BE2C (cell line): ENCODE measurements at regions not wholly inside any gene's neighbourhood (a gene's known extent, or its start where the extent isn't known, plus 50 kb on each side); places are given as distances from the start of the nearest gene placed in this dataset.
"Not testable (repeated sequence)": the region's sequence is repeated elsewhere in the genome, so short reads cannot be mapped to it uniquely, and the experiment has no call there.

ENCODE experiments used
- DNase-seq: peaks from one replicate; pipeline ENCODE4 v3.0.0-alpha.2; 2020
- H3K27me3 ChIP-seq: fragments of 250-450 bp; sonication (Bioruptor Pico); 2 replicates; pipeline ENCODE4 v1.5.1; 2020; ENCODE audit warnings: mild to moderate bottlenecking
- H3K36me3 ChIP-seq: fragments of 250-450 bp; sonication (Bioruptor Pico); 2 replicates; pipeline ENCODE4 v1.5.1; 2020; ENCODE audit warnings: mild to moderate bottlenecking
- H3K4me1 ChIP-seq: fragments of 250-450 bp; sonication (Bioruptor Pico); 2 replicates; pipeline ENCODE4 v1.5.1; 2020
- H3K4me3 ChIP-seq: 2 replicates; pipeline ENCODE4 v1.5.1; 2011; ENCODE audit warnings: low read depth, low read length
- H3K9me3 ChIP-seq: fragments of 250-450 bp; sonication (Bioruptor Pico); 2 replicates; pipeline ENCODE4 v1.5.1; 2020
- TF ChIP-seq, protein P1 (sequence below): IDR thresholded peaks from 2 replicates; pipeline ENCODE4 v1.5.1; 2012; ENCODE audit warnings: mild to moderate bottlenecking, low read depth, low read length

DNA sequence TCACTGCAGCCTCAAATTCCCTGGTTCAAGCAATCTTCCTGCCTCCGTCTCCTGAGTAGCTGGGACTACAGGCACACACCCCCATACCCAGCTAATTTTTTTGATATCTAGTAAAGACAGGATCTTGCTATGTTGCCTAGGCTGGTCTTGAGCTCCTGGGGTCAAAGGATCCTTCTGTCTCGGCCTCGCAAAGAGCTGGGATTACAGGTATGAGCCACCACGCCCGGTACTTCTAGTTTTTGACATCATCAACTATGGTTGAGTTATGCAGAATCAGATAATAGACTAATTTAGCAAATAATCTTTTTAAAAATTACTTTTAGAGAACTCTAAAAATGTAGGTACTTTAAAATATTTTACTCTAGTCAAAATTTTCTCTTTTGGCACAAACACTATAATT is 166.2 kb downstream of the SOX4 start:
- H3K27me3 ChIP-seq: no peaks in the 10 kb centered on the region
- no peak overlapping the region for H3K4me3 ChIP-seq
- no peaks in the 10 kb centered on the region for H3K36me3 ChIP-seq
- TF ChIP-seq, protein P1, sequence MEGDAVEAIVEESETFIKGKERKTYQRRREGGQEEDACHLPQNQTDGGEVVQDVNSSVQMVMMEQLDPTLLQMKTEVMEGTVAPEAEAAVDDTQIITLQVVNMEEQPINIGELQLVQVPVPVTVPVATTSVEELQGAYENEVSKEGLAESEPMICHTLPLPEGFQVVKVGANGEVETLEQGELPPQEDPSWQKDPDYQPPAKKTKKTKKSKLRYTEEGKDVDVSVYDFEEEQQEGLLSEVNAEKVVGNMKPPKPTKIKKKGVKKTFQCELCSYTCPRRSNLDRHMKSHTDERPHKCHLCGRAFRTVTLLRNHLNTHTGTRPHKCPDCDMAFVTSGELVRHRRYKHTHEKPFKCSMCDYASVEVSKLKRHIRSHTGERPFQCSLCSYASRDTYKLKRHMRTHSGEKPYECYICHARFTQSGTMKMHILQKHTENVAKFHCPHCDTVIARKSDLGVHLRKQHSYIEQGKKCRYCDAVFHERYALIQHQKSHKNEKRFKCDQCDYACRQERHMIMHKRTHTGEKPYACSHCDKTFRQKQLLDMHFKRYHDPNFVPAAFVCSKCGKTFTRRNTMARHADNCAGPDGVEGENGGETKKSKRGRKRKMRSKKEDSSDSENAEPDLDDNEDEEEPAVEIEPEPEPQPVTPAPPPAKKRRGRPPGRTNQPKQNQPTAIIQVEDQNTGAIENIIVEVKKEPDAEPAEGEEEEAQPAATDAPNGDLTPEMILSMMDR: no peak
- DNase-seq: no peak
- H3K9me3 ChIP-seq: no peaks in the 10 kb centered on the region
- no peaks in the 10 kb centered on the region for H3K4me1 ChIP-seq

DNA sequence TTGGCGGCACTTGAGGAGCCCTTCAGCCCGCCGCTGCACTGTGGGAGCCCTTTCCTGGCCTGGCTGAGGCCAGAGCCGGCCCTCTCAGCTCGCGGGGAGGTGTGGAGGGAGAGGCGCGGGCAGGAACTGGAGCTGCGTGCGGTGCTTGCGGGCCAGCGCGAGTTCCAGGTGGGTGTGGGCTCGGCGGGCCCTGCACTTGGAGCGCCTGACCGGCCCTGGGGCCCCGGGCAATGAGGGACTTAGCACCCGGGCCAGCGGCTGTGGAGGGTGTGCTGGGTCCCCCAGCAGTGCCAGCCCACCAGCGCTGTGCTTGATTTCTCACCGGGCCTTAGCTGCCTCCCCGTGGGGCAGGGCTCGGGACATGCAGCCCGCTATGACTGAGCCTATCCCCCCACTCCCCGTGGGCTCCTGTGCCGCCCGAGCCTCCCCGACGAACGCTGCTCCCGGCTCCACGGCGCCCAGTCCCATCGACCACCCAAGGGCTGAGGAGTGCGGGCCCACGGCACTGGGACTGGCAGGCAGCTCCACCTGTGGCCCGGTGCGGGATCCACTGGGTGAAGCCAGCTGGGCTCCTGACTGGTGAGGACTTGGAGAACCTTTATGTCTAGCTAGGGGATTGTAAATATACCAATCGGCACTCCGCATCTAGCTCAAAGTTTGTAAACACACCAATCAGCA is 167.6 kb downstream of the SOX4 start:
- not testable (repeated sequence) for DNase-seq, H3K9me3 ChIP-seq, H3K36me3 ChIP-seq

DNA sequence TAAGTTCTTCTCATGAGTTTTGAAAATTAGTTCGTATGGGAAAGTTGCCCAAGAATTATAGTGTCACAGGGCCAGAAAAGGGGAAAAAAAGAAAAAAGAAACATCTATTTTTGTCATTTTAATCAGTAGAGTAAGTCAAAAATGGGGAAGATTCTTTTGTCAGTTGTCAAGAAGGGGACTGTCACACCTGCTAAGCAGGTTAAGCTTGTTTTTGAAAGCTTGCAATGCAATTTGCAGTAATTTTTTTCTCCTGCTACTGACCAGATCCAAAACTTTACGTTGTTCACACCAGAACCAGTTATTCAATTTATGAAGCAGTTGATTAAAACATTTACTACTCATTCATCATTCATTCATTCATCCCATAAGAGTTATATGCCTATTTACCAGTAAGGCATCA is 171.4 kb downstream of the SOX4 start:
- Histone ChIP-seq H3K4me1 (no peaks in the 10 kb centered on the region), H3K4me3 (no peak overlapping the region), H3K36me3 (no peaks in the 10 kb centered on the region), H3K9me3 (no peaks in the 10 kb centered on the region), H3K27me3 (no peaks in the 10 kb centered on the region)
- no peak for DNase-seq
- TF ChIP-seq, protein P1: no peak

More for the DNA sequence above, 167.6 kb downstream of the SOX4 start:
- H3K27me3 ChIP-seq, H3K4me3 ChIP-seq, H3K4me1 ChIP-seq: not testable (repeated sequence)

DNA sequence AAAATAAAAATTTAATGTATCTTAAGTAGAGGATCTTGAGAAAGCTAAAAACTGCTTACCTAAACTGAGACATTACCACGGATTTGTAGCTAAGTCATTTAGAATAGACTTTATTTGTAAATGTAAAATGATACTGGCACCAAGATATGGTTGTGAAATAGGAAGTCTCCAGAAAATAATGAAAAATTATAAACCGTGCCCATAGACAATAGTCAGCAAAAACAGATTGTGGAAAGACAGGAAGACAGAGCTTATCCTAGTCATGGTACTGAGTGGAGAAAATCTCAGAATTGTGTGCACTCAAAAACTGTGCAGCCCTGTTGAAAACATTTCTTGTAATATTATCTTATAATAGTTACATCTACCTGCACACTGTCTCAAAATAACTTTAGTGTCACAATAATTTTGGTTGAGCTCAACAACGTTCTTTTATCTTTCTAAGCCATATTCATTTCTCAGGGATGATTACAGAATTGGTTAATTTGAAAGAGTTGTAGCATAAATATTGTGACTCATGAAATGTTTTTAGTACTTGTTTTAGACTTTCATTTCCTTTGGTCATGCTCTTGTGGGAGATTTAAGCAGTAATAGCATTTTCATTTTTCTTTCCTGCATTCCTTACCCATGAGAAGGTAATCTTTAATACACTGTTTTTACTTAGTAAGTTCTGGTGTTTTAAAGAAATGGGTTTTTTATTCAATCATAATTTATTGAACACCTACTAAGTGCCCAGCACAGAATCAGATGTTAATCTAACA is 174.5 kb downstream of the SOX4 start:
- no peaks in the 10 kb centered on the region for H3K4me1 ChIP-seq
- no peak overlapping the region for H3K4me3 ChIP-seq

DNA sequence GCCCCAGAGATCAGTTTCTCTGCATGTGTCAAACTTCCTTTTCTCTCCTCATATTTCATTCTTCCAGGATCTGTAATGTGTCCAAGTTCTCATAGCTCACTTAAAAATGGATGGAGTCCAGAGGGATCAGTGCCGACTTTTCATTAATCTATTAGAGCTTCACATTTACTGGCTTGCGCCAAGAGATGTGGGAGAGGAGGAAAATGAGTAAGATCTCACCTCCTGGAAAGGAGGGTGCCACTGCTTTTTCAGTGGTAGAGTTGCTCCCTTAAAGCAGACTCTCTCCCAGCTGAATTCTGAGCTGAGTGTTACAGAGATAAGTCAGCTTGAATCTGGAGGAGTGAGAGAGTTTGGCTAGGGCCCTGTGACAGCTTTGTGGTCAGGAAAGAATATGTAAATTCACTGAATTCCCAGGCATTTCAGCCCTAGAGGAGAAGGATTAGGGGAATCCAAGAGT is 175.9 kb downstream of the SOX4 start:
- no peak overlapping the region for H3K4me3 ChIP-seq
- TF ChIP-seq, protein P1: no peak
- DNase-seq: no peak

More for the DNA sequence above, 174.5 kb downstream of the SOX4 start:
- TF ChIP-seq, protein P1: no peak
- H3K36me3 ChIP-seq: no peaks in the 10 kb centered on the region
- DNase-seq: no peak
- no peaks in the 10 kb centered on the region for H3K9me3 ChIP-seq
- no peaks in the 10 kb centered on the region for H3K27me3 ChIP-seq

DNA sequence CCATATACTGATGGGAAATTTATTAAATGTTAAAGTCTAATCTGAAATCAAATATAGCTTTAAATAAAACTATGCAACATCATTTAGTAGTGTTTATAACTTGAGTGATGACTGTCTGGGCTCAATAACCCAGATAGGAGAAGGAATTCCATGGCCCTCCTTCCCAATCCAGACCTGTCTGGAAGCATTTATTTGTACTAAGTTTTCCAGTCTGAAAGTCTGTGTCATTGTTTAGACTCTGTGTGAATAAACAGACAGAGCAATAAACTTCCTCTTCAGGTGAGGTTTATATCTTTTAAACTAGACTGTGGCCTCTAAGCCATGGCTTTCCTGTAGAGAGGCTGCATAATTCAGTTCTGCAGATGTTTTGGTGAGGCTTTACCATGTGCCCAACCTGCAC is 176.4 kb downstream of the SOX4 start:
- no peaks in the 10 kb centered on the region for H3K36me3 ChIP-seq
- TF ChIP-seq, protein P1: no peak
- H3K4me3 ChIP-seq: no peak overlapping the region
- no peaks in the 10 kb centered on the region for H3K27me3 ChIP-seq
- no peaks in the 10 kb centered on the region for H3K9me3 ChIP-seq
- H3K4me1 ChIP-seq: no peaks in the 10 kb centered on the region
- DNase-seq: no peak

More for the DNA sequence above, 175.9 kb downstream of the SOX4 start:
- Histone ChIP-seq H3K4me1 (no peaks in the 10 kb centered on the region), H3K9me3 (no peaks in the 10 kb centered on the region), H3K36me3 (no peaks in the 10 kb centered on the region), H3K27me3 (no peaks in the 10 kb centered on the region)
